NCI-H748 (cell line): ENCODE measurements at regions not wholly inside any gene's neighbourhood (a gene's known extent, or its start where the extent isn't known, plus 50 kb on each side); places are given as distances from the start of the nearest gene placed in this dataset.

Experiments used
- DNase-seq: peaks from one replicate; lab custom pipeline; 2025; ENCODE audit not compliant: unreplicated experiment; lab: John Stamatoyannopoulos, UW

- DNase-seq = no peak
These were observed 145.6 kb upstream of the HABP2 start for GRCh38 chr10:113407218-113407617.

DNA sequence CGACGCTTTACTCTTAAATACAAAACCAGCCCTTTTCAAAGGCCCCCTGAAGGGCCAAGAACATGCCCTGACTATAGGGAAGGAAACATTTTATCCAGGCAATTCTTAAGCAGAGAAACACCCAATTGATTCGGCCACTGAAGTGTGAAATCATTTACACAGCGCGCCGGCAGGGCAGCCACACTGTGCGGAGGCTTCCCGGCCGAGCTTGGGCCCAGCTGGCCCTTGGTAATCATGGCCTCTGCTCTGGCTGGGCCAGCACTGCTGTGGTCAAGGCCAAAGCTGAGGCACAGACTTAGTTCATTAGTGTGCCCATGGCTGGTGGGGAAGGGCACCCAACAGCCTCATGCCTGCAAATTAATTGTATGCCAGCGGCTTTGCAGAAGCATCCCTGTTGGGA lies 143.7 kb upstream of the HABP2 start:
- no peak for DNase-seq

- peak; percentile 17 for DNase-seq
These were observed 142.2 kb upstream of the HABP2 start for GRCh38 chr10:113410618-113411017.

- peak; percentile 25 for DNase-seq
These were observed 141.4 kb upstream of the HABP2 start for GRCh38 chr10:113411456-113411855.

- DNase-seq = no peak
These were observed 140.7 kb upstream of the HABP2 start for GRCh38 chr10:113412161-113412560.

- no peak for DNase-seq
These were observed 138.3 kb upstream of the HABP2 start for GRCh38 chr10:113414543-113414942.

- DNase-seq = no peak
These were observed 137.6 kb upstream of the HABP2 start for GRCh38 chr10:113415246-113415645.

GRCh38 chr10:113420057-113420732 lies 132.7 kb upstream of the HABP2 start:
- no peak for DNase-seq

- DNase-seq = no peak
These were observed 131.8 kb upstream of the HABP2 start for GRCh38 chr10:113420733-113421675.

DNA sequence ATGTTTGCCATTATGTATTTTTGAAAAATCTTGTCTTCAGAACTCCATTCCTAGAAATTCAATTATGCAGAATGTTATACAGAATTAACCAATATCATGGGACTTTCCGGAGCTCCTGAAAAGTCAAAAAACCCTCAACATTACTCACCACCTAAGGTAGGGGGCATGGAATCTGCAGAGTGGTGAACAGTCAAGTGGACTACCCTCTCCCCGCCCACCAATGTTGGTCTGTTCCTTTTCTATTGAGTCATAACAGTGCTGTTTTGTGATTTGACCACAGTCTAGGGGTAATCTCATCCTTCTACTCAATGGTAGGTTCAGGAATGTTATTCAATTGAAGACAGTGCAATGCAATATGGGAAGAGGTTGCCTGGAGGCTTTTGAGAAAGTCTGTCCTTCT lies 130.5 kb upstream of the HABP2 start:
- DNase-seq = no peak

DNA sequence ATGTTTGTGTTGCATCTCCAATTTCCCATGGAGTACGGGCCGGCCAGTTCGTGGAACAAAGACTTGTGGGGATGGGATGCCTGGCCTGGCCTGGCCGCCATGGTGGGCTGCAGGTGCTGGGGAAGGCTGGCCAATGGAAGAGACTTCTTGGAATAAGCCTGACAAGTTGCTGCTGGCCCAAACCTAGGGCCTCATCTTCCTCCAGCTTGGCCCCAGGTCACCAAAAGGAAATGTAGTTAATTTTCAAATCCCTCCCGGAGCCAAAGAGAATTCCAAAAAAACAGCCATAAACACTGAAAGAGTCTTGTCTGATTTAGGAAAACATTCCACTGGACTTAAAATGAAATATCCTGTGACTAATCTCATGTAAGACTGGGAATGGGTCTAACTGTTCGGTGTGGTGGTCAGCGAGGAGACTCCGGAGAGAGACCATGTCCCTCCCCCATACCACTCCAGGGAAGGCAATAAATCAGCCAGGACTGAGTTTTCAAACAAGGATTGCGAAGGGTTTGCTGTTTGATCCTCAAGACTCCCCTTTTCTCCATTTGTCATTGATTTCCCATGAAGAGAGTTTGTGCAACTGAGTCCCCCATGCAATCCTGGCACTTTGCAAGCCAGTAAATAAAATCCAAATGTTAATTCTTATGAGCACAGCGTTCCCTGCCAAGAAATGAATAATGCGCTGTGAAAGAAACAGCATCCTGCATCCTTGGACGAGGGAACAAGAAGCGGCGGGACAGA lies 128.7 kb upstream of the HABP2 start:
- DNase-seq = no peak

- DNase-seq = no peak
These were observed 127.8 kb upstream of the HABP2 start for GRCh38 chr10:113425008-113425407.

GRCh38 chr10:113425541-113425951 lies 127.3 kb upstream of the HABP2 start:
- peak; percentile 77 for DNase-seq

GRCh38 chr10:113426181-113426877 lies 126.5 kb upstream of the HABP2 start:
- peak; percentile 85 for DNase-seq

DNA sequence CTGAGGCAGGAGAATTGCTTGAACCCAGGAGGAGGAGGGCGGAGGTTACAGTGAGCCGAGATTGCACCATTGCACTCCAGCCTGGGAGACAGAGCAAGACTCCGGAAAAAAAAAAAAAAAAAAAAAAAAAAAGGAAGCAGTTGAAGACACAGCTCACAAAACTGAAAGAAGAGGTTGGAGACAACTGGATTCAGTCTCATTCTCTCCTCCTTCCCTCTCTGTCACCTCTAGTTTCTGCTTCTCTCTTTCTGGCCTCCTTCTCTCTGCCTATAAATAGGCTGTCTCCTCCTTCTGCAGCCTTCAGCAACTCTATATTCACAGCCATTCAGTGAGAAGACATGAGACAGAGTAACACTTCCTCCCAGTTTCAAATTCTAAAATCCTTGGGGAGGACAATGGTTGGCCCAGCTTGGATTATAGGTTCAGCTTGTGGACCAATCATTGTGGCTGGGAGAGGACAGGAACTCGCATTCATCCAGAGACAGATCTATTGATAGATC lies 125.6 kb upstream of the HABP2 start:
- no peak for DNase-seq

- DNase-seq = peak; percentile 7
These were observed 124.9 kb upstream of the HABP2 start for GRCh38 chr10:113427811-113428558.

GRCh38 chr10:113430634-113431397 lies 122.0 kb upstream of the HABP2 start:
- no peak for DNase-seq

- no peak for DNase-seq
These were observed 121.3 kb upstream of the HABP2 start for GRCh38 chr10:113431398-113432160.

GRCh38 chr10:113433711-113434110 lies 119.1 kb upstream of the HABP2 start:
- DNase-seq = peak; percentile 82
